ENCODE measurements at regions not wholly inside any gene's neighbourhood (a gene's known extent, or its start where the extent isn't known, plus 50 kb on each side); places are given as distances from the start of the nearest gene placed in this dataset.

DNA sequence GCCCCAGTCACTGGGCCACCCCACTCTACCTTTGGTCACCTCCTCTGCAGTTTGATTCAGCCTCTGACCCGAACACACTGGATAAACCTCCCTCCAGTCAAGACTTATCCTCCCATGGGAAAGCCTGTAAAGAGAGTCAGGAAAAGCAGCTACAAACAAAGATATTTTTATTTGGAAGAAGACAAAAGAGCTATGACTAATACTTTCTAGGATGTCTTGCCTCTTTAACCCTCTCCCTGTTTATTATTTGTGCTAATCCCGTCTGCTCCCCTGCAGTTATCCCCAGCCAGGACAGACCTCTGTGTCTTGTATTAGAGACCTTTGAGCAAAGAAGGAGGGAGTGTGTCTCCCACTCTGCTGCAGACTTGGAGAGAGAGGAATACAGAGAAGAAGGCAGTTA is 178.3 kb downstream of the EFNB2 start:
- TF ChIP-seq, protein P1, sequence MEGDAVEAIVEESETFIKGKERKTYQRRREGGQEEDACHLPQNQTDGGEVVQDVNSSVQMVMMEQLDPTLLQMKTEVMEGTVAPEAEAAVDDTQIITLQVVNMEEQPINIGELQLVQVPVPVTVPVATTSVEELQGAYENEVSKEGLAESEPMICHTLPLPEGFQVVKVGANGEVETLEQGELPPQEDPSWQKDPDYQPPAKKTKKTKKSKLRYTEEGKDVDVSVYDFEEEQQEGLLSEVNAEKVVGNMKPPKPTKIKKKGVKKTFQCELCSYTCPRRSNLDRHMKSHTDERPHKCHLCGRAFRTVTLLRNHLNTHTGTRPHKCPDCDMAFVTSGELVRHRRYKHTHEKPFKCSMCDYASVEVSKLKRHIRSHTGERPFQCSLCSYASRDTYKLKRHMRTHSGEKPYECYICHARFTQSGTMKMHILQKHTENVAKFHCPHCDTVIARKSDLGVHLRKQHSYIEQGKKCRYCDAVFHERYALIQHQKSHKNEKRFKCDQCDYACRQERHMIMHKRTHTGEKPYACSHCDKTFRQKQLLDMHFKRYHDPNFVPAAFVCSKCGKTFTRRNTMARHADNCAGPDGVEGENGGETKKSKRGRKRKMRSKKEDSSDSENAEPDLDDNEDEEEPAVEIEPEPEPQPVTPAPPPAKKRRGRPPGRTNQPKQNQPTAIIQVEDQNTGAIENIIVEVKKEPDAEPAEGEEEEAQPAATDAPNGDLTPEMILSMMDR (IDR thresholded peaks at IDR 0.05) = no peak
- TF ChIP-seq POLR2A (IDR thresholded peaks at IDR 0.05) = no peak
